ENCODE measurements at regions not wholly inside any gene's neighbourhood (a gene's known extent, or its start where the extent isn't known, plus 50 kb on each side); places are given as distances from the start of the nearest gene placed in this dataset.

DNA sequence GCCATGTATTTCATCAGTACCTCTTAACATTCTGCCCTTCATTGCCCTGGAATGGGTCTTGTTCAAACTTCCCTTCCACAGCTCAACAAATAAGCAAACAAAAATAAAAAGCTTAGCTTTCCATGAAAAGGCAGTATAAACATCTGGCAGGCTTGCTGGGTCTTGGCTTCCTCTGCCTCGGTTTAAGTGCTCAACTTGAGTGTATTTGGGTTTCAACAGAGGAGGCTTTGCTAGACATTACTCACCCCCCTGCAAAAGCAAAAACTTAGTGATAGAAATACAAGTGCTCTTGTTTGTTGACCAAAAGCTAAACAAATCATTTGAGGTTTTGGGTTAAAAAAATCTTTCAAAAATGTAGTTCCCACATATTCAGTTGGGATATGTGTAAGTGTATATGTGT, 518.5 kb downstream of the PLPP3 start:
- no peak for DNase-seq

DNA sequence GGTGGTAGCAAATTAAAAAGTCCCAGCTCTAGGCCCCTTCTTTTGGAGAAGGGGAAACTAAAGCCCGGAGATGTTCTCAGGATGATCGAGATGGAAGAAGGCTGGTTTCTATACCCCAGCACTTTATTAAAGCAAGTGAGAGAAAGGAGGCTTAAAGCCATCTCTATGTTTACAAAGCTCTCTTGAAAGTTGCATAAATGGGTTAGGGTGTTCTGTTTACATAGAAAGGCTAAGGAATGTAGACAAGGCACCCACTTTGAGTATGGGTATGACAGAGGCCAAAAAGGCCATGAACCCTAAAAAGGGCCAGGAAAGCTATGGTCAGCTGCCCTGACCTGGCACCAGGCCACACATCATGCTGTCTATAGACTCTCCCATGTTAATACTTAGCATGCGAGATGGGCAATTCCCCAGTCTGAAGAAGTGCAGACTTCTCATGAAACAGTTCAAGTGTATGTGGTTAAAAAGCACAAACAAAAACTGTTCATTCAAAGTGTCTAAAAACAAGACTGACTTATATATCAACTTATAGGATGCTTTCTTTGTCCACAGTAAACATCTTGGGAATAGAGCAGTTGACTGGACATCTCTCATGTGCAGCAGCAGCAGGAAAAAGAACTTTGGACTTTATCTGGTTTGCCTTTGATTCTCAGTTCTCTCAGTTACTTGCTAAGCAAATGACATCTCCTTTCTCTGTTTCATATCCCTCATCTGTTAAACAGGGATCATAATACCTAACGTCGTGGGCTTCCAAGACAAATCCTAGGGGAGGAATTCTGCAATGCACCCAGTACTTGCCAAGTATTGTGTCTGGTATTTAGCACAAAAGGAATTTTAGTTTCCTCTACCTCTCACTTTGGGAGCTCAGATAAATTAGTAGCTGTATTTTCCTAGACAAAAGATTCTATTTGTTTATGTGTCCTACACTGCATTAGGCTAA, 521.6 kb downstream of the PLPP3 start:
- no peak for DNase-seq

DNA sequence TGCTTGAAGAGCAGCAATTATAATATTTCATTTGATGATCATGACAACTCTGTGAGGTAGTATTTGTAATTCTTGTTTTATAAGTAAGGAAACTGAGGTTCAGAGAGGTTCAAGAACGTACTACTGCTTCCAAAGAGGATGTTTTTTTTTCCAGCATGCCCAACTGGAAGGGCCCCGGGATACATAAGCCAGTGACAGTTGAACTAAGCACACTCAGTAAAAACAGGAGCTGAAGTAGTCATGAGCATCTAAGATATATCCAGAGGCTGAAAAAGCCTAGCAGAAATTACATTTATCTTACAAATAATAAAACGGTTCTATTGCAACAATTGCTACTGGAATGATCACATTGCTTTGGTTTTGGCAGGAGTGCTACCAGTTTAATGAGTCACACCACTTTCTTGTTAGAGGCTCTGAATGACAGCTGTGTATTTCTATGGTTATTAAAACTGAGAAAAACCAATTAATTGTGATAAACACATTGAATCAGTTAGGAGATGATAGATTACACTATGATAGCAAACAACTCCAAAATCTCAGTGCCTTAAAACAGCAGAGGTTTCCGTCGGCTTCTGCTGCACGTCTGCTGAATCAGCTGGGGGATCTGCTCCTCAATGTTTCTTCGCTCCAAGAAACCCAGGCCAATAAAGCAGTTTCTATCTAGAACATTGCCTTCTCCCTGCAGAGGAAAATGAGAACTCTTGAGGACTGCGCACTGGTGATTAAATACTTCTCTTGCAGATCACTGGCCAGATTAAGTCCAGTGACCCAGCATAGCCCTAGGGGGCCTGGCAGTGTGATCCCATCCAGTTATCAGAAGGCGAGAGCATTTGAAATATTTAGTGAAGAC, 522.7 kb downstream of the PLPP3 start:
- DNase-seq: no peak

DNA sequence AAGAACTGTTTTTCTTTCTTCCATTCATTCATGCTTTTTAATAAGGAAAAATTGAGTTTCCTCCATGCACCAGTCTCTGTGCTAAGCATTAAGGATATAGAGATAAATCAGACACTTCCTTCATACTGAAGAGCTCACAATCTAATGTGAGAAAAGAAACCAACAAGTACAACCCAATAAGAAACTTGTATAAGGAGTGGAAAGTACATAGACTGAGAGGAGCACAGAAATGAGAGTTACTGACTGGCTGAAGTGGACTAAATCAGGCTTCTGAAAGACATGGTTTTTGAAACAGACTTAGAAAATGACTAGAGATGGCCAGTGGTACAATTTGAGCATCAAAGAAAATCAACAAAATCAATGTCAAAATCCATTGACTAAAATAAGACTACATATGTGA, 524.4 kb downstream of the PLPP3 start:
- no peak for DNase-seq

DNA sequence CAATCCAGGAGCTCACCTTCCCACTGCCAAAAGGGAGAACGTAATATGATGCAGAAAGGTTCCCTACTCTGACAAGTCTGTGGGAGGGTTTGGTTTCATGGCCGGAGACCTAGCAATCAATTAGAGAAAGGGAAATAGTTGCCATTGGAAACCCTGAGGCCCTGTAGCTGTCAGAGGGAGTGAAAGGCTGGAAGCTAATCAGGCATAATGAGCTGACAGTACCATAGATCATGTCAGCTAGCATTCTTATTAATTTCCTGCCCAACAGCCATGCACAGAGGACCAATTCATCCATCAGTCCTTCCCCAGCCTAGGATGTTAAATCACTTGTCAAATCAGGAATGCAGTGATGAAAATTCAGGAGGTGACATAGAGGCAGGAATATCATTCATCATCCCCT, 527.3 kb downstream of the PLPP3 start:
- no peak for DNase-seq

DNA sequence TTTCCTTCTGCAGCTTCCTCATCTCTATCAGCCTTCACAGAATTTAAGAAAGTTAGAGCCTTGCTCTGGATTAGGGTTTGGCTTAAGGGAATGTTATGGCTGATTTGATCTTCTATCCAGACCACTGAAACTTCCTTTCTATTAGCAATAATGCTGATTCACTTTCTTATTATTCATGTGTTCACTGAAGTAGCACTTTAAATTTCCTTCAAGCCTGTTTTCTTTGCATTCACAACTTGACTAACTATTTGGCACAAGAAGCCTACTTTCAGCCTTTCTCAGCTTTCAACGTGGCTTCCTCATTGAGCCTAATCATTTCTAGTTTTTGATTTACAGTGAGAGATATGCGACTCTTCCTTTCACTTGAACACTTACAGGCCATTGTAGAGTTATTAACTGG, 528.5 kb downstream of the PLPP3 start:
- no peak for DNase-seq

DNA sequence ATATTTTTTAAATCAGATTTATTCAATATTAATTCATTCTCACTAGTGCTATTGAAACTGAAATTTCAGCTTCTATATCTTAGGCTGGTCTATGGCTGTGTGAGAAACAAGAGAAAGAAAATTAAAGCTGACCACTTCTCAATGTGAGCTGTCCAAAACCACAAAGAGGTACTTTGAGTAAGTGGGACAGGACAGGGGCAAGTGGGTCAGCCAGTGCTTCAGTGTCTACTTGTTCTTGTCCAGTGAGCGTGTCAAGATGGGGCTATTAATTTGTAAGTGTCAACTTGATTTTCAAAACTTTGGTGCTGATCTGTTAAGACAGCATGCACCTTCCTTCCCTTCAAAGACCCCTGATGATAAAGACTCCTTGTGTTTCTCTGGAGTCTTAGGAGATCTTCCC, 533.9 kb downstream of the PLPP3 start:
- no peak for DNase-seq

DNA sequence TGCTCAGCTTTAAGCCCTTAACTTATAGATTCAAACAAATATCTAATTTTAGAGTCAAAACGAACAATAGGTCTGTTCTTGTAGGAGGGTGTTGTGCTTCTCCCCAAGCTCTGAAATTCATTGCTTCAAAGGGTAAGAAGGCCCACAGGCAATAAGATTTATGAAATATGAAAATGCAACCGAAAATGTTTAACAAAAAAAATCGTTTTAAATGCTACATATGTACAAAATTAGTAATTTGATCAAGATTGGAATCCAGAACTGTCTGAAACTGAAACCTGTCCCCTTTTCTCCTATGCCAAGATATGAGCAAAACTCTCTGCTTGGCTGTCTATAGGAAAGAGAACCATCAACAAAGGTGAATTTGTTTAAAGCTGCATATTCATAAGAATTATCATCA, 534.3 kb downstream of the PLPP3 start:
- no peak for DNase-seq

DNA sequence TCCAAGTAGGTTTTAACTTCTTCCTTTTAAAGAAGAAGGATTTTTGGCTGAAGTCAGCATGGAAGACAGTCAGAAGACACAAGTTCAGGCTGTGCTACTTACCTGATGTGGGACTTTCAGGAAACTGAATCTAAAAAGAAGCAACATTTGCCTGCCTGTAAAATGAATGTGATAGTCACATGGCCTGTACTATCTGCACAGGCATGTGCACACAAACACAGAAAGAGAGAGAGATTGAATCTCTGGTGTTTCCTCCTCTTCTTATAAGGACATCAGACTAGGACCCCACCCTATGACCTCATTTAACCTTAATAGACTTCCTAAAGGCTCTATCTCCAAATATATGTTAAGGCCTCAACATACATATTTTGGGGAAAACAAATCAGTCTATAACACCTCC, 542.9 kb downstream of the PLPP3 start:
- DNase-seq: no peak

DNA sequence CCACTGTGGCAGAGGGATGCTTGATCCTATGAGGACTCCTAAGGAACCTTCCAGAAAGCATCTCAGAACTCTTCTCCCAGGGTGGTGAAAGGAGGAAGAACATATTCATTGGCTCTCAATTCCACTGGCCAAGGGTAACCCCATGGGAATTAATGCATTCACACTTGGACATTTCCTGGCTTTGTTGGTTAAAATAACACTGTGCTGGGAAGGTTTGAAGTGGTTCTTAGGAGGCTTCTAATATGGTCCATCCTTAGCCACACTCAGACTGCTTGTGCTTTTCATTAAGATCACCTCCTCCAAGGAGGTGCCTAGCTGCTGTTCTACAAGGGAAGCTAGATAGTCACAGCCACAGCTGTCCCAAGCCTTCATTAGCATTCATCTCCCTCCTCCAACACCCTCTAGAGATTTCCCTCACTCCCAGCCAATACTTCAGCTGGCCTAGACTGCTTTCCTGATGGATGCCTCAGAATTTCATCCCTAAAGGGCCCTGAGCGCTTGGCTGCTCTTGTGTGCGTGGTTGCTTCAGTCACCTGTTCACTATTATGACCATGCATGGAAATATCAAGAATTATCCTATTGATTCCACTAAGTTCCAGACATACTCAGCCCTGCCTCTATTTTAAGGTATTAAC, 544.4 kb downstream of the PLPP3 start:
- DNase-seq: no peak

DNA sequence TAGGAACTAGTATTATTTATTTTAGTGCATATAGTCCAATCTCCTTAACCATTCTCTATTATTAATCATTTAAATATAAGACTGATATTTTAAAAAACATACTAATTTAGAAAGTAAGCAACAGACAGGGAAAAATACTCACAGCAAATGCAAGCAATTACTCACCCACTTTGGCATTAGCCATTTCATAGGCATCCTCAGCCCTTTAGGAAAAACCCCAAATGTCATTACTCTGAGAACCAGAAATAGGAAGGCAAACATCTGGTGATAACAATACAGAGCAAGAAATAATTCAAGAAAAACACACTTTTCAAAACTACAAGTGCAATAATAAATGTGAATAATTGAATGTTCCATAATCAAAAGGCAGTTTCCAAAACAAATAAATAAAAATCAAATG, 545.1 kb downstream of the PLPP3 start:
- DNase-seq: no peak

DNA sequence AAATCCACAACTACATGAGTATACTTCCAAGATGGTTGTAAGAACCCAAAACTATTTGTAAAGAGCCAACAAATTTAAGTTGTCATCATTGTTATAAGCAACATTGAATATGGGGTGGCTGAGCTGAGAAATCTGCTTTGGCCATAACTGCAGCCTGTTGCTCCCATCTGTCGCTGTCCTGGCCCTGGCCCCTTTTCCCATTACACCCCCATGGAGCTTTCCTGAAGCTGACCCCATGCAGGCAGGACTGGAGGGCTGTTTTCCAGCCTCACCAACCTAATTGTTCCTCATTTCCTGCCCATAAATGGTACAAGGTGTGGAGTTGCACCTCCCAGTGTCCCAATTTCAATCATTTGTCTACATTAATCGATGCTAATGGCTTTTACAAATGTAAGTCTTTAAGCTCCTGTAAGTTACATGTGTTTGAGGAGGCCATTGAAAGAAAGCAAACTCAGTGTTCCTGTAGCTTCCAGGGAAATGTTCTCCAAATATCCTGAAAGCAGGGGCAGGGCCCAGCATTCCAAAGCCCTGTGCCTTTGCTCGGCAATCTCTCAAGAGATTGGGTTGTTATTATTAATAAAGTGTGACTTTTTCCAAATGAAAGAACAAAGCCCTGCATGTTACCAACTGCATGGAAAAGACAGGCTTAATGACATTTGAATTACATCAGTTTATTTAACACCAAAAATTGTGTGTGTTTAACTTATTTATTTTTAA, 545.9 kb downstream of the PLPP3 start:
- no peak for DNase-seq

DNA sequence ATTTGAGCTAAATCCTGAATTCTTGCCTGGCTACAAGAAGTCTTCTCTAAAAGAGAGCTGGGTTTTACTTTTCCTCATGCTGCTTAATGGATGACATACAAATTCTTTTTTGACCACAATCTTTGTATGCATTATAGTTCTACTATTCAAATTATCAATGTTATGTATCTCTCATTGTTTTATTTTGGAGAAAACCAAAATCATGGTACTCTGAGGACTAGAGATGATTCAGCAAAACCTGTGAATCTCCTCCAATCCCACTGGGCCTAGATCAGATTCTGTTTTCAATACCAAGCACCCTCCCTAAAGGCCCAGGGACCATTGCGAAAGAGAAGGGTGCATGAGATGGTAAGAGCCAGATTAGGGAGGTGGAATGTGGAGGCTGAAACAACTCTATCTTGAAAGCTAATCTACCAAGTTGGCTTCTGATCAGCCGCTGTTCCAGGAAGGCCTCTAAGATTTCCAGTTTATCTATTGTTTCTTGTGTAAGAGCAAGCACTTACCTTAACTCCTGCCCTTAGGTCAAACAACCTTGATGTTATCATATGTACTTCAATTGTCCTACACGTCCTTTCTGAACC, 547.2 kb downstream of the PLPP3 start:
- DNase-seq: no peak

DNA sequence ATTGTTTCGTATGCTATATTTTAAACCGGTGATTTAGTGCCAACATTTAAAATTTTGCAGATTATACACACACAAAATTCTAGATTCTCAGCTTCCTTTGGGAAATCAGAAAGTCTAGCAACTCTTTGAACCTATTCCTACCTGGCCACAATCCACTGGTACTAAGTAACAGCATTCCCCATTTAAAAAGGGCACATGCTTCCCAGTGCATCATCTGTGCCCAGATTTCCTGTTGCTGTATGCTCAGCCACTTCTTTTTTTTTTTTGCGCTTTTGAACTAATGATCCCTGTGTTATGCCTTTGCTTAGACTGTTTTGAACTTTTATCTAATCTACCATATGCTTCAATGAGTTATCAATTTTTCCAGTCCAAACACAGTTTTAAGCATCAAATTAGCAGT, 548.4 kb downstream of the PLPP3 start:
- DNase-seq: no peak

DNA sequence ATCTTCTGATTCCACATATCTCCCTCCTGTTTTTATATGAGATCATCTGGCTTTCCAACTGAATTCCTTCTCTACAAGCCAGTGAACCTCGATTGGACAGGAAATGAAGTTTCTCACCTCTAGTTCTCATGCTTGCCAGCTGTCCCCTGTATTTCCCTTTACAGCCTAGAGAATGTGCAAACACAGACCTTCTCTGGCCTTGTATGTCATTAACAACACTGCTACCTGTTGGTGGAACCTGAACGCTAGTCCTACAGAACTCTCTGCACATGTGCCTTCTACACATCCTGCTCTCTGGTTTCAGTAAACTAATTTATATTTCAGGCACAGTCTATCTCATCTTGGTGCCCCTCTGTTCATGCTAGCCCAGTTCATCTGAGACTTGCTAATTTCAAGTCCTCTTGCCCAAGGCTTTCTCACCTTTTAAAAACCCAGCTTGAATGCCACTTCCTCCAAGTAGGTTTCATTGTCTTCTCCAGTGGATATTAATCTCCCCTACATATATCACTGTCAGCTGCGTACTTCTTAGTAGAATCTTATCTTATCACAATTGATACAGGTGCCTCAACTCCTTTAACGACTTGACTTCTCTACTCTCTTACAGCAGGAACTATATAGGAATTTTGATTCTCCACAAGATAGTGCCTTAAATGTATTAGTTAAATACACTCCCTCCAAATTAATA, 549.9 kb downstream of the PLPP3 start:
- DNase-seq: no peak

DNA sequence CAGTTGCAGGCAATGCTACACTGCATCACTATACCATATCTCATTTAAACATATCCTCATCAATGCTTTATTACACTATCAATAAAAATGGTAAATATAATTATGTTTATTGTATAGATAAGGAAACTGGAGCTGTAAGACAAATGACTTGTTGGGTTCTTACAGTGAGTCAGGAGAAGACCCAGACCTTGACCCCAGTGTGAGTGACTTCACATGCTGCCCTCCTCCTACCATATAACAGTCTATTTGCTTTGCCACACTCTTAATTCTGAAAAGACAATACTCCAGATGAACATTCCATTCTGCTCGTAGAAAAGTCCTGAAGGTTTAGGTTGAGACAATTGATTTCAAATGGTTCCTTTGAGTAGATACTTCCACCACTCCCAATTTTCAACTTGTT, 550.5 kb downstream of the PLPP3 start:
- no peak for DNase-seq

DNA sequence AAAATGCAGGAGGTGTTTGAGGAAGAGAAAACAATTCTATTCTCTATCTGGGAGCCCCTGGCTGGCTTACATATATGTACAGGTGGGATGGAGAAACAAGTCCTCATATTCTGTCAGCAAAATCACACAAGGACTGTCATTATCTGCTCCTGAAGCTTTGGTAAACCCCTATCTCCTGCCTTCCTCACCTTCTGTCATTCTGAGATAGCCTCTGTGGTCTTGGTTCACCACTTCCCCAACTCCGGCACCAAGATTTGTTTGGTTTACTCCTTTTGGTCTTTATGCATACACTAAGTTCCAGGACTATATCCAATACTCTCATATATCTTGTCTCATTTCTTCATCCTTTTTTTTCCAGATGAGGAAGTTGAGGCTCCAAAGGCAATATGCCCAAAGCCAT, 551.1 kb downstream of the PLPP3 start:
- DNase-seq: no peak

DNA sequence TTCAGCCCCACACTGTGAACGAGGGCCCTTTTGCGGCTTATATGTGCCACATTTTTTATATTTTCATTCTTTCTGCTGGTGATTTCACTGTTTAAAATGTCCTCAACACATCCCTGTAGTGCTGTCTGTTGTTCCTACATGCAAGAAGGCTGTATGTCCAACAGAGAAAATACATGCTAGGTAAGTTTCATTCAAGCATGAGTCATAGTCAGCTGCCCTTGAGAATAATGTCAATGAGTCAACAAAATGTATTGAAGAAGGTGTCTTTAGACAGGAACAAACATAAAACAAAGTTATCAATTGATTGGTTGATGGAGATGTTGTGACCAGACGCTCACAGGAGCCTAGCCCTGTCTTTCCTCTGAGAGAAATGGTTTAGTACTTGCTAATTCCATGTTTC, 553.4 kb downstream of the PLPP3 start:
- no peak for DNase-seq

DNA sequence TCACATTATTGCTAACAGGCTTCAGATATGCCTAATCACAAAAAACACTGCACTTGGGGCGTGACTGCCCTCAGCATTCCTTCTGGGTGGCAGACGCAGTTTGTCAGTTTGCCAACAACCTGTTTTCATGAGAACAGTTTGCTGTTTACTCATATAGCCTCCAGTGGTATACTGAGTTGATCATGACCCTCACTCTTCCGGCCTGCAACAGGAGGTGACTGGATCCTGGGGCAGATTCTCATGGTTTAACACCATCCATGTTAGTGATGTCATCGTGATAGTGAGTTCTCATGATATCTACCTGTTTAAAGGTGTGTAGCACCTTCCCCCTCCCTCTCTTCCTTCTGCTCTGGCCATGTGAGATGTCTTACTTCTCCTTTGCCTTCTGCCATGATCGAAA, 555.2 kb downstream of the PLPP3 start:
- DNase-seq: no peak

DNA sequence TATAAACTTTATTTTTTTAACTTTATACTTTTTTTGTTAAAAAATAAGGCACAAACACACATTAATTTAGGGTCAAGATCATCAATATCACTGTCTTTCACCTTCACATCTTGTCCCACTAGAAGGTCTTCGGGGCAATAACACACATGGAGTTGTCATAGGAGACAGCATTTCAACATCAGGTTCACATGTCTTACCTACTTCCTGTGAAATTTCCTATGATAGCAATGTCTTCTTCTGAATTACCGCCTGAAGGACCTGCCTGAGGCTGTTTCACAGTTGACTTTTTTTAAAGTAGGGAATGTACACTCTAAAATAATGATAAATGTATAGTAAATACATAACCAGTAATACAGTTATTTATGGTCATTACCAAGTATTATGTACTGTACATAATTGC, 559.4 kb downstream of the PLPP3 start:
- DNase-seq: no peak

DNA sequence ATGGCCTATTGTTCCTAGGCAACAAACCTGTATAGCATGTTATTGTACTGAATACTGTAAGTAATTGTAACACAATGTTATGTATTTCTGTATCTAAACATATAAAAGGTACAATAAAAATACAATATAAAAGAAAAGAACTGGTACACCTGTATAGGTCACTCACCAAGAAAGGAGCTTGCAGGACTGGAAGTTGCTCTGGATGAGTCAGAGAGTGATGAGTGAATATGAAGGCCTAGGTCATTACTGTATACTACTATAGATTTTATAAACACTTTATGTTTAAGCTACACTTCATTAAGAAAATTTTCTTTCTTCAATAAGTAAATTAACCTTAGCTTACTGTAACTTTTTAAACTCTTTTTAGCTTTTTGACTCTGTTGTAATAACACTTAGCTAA, 559.9 kb downstream of the PLPP3 start:
- DNase-seq: no peak

DNA sequence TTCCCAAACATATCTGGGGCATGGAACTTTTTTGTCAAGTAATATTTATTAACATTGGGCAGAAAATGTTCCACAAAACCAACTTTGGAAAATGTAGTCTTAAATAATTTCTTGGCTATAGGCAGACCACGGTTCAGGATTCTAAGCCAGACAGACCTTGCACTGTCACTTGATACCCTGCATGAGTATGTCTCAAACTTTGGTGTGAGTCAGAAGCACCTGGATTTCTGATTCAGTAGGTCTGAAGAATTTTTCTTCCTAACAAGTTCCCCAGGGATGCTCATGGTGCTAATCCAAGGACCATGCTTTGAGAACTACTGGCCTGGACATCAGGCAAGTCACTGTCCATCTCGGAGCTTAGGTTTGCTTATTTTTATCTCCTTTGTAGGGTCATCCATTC, 562.0 kb downstream of the PLPP3 start:
- DNase-seq: no peak

All from NCI-H774 (cell line).